GM12865 (cell line): ENCODE measurements at regions not wholly inside any gene's neighbourhood (a gene's known extent, or its start where the extent isn't known, plus 50 kb on each side); places are given as distances from the start of the nearest gene placed in this dataset.

Experiments used
- DNase-seq: peaks from one replicate; pipeline ENCODE4 v3.0.0; 2010; ENCODE audit warnings: low read depth
- H3K4me3 ChIP-seq: 2 replicates; pipeline ENCODE4 v1.5.1; 2011; ENCODE audit warnings: mild to moderate bottlenecking, low read depth, low read length, control low read depth
- TF ChIP-seq, protein P1 (sequence below): IDR thresholded peaks from 2 replicates; pipeline ENCODE4 v1.5.1; 2011; ENCODE audit warnings: low read length, control low read depth, low read depth, inconsistent platforms; ENCODE audit not compliant: insufficient read depth; ENCODE audit errors: missing control alignments

DNA sequence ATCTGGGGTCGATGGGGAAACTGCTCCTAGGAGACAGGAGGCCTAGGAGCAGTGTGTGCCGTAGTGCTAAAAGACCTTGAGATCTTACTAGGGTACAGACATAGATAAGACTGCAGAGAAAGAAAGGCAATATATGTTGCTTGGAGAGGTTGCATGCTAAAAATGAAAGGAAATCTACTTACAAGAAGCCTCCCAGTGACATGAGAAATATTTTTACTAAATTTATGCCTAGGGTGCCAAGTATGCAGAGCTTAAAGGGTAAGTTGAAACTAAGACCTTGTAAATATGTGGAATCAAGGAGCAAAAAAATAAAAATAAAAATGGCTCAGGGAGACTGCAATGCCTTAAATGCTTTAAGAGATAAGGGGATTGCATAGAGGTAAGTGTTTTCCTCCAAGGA, 74.8 kb downstream of the PDE6H start:
- DNase-seq: no peak
- H3K4me3 ChIP-seq: no peak overlapping the region
- TF ChIP-seq, protein P1, sequence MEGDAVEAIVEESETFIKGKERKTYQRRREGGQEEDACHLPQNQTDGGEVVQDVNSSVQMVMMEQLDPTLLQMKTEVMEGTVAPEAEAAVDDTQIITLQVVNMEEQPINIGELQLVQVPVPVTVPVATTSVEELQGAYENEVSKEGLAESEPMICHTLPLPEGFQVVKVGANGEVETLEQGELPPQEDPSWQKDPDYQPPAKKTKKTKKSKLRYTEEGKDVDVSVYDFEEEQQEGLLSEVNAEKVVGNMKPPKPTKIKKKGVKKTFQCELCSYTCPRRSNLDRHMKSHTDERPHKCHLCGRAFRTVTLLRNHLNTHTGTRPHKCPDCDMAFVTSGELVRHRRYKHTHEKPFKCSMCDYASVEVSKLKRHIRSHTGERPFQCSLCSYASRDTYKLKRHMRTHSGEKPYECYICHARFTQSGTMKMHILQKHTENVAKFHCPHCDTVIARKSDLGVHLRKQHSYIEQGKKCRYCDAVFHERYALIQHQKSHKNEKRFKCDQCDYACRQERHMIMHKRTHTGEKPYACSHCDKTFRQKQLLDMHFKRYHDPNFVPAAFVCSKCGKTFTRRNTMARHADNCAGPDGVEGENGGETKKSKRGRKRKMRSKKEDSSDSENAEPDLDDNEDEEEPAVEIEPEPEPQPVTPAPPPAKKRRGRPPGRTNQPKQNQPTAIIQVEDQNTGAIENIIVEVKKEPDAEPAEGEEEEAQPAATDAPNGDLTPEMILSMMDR: no peak

DNA sequence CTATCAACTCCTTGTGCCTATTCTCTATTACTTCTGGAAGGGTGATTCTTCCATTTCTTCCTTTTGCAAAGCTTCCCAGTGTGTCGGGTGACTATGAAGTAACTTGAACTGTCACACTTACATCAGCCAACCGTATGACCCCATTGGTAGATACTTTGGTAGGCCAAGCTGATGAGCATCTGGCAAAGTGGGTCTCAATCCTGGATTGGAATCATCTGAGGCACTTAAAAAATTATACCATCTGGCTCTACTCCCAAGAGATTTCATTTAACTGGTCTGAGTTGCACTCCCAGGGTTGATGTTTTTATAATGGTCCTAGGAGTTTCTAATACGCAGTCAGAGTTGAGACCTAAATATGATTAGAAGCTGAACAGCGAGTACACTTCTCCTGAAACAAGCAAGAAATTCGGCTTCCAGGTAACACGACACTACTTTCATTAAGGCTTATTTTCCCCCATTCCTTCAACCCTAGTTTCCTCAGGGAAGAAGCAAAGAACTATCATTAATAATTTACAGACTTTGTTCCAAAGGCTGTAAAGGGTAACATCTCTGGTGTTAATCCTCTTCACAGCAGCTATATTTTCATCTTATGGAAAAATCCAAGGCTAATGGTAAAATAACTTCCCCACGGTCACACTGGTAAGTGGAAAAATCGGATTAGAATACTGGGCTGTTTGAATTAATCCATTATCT, 76.8 kb downstream of the PDE6H start:
- TF ChIP-seq, protein P1: no peak
- no peak for DNase-seq
- no peak overlapping the region for H3K4me3 ChIP-seq

DNA sequence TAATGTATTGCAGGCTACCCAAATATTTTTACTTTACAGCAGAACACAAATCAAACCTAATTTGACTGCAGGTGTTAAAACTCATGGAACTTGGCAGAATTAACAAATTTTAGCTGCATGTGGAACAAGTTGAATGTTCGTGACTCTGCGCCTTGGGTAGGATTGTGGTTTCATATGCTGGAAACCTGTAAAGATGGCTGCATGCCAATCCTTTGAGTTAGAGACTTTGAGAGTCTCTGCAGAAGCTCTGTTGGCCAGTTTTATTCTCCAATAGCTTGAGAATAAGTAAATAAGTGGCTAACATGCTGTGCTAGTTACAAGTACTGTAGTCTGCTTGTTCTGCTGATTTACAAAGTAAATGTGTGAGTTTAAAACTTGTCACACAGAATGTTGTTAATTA, 77.8 kb downstream of the PDE6H start:
- TF ChIP-seq, protein P1: no peak
- DNase-seq: no peak

DNA sequence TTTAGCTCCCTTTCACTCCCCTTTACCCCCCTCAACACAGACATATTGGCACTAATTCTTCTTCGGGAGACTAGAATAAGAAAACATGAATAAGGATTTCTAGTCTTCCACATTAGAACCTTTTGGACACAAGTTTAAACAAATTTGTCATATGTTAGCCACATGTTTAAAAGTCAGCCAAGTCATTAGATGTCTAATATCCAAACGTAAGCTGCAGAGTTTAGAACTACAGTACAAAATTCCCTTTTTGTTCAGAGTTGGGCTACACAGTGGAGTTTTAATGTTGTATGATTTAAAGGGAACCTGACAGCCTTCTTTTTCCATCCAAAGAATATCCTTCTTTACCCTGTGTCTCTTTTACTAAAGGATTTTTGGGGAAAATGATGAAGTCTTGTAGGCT, 79.8 kb downstream of the PDE6H start:
- no peak overlapping the region for H3K4me3 ChIP-seq
- TF ChIP-seq, protein P1: no peak
- no peak for DNase-seq

More for the DNA sequence above, 77.8 kb downstream of the PDE6H start:
- no peak overlapping the region for H3K4me3 ChIP-seq

DNA sequence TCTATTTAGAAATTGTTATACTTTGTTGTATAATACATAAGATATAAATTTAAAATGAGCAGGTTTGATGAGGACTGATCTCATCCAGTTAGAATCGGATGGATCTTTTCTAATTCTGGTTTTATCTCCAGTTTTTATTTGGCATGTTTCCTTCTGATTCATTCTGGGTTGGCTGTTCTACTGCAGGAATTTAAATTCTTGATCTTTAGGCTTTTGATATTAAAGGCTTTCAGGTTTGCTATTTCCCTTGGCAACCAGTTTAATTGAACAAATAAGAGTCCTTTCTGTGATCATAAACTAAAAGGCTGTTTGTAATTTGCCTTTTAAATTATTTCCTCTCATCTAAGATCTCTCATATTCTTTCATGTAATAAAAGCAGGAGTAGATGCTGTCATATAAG, 83.4 kb downstream of the PDE6H start:
- no peak overlapping the region for H3K4me3 ChIP-seq
- no peak for DNase-seq
- TF ChIP-seq, protein P1: no peak
